Thoracic aorta (tissue), 2 donors: ENCODE measurements at regions not wholly inside any gene's neighbourhood (a gene's known extent, or its start where the extent isn't known, plus 50 kb on each side); places are given as distances from the start of the nearest gene placed in this dataset.

Experiments used
- ATAC-seq: fragments of 150-250 bp; one replicate; pipeline ENCODE4 v1.8.0; 2017; ENCODE audit warnings: low read depth; ENCODE audit not compliant: insufficient number of reproducible peaks, low FRiP score
- DNase-seq: peaks from one replicate; pipeline ENCODE4 v3.0.0-alpha.2; 2020; ENCODE audit warnings: low spot score
- H3K27ac ChIP-seq, 2 donors: fragments of 200-600 bp; sonication (generic); 1 replicate in 1 of 2; 2 replicates in 1 of 2; pipeline ENCODE4 v1.5.1; 2016; ENCODE audit warnings: mild to moderate bottlenecking in 2 of 2, moderate library complexity in 2 of 2
- H3K27me3 ChIP-seq: fragments of 200-600 bp; sonication (generic); replicated peaks from 2 replicates; pipeline ENCODE4 v1.6.0; 2016; ENCODE audit warnings: mild to moderate bottlenecking; ENCODE audit not compliant: insufficient read depth
- H3K36me3 ChIP-seq: fragments of 200-600 bp; sonication (generic); one replicate; pipeline ENCODE4 v1.5.1; 2016
- H3K4me1 ChIP-seq, 2 donors: fragments of 200-600 bp; sonication (generic); 1 replicate in 1 of 2; 2 replicates in 1 of 2; pipeline versions ENCODE4 v1.5.1 to v1.6.0; 2016; ENCODE audit warnings: low read depth in 2 of 2, mild to moderate bottlenecking in 1 of 2; ENCODE audit not compliant: control insufficient read depth in 1 of 2
- H3K4me3 ChIP-seq: fragments of 200-600 bp; sonication (generic); 2 replicates; pipeline ENCODE4 v1.5.1; 2016; ENCODE audit warnings: mild to moderate bottlenecking
- H3K9me3 ChIP-seq: fragments of 200-600 bp; sonication (generic); 2 replicates; pipeline ENCODE4 v1.5.1; 2016
- CTCF ChIP-seq: fragments of 200-600 bp; sonication (generic); IDR thresholded peaks from one replicate; pipeline ENCODE4 v1.5.1; 2019; ENCODE audit warnings: antibody characterized with exemption

- Histone ChIP-seq H3K27ac (no peak overlapping the region), H3K27me3 (no peaks in the 10 kb centered on the region)
- no peak for DNase-seq
Measured at GRCh38 chrX:68908071-68908470, 79.2 kb downstream of the EFNB1 start.

GRCh38 chrX:68902706-68903504, 74.1 kb downstream of the EFNB1 start:
- Histone ChIP-seq H3K9me3 (no peaks in the 10 kb centered on the region), H3K27ac (no peak overlapping the region), H3K4me3 (no peak overlapping the region), H3K36me3 (no peaks in the 10 kb centered on the region), H3K4me1 (no peaks in the 10 kb centered on the region), H3K27me3 (no peaks in the 10 kb centered on the region)
- ATAC-seq, result no peak
- TF ChIP-seq CTCF, result no peak
- DNase-seq, result no peak

More at GRCh38 chrX:68908071-68908470, 79.2 kb downstream of the EFNB1 start:
- peaks cover 0 to 8% of the 10 kb centered on the region in 2 donors for H3K4me1 ChIP-seq
- H3K4me3 ChIP-seq, result no peak overlapping the region
- ATAC-seq, result no peak
- no peaks in the 10 kb centered on the region for H3K36me3 ChIP-seq
- TF ChIP-seq CTCF, result no peak
- no peaks in the 10 kb centered on the region for H3K9me3 ChIP-seq

GRCh38 chrX:68901519-68901918, 72.7 kb downstream of the EFNB1 start:
- Histone ChIP-seq H3K27ac (no peak overlapping the region), H3K27me3 (no peaks in the 10 kb centered on the region), H3K9me3 (no peaks in the 10 kb centered on the region), H3K4me3 (no peak overlapping the region), H3K4me1 (no peaks in the 10 kb centered on the region), H3K36me3 (no peaks in the 10 kb centered on the region)
- ATAC-seq (no peak), DNase-seq (no peak)
- TF ChIP-seq CTCF, result no peak

- ATAC-seq, result no peak
- Histone ChIP-seq H3K27me3 (no peaks in the 10 kb centered on the region), H3K9me3 (no peaks in the 10 kb centered on the region), H3K36me3 (no peaks in the 10 kb centered on the region), H3K27ac (no peak overlapping the region), H3K4me1 (peaks cover 9 to 23% of the 10 kb centered on the region in 2 donors), H3K4me3 (no peak overlapping the region)
- DNase-seq, result no peak
- no peak for TF ChIP-seq CTCF
Measured at GRCh38 chrX:68898598-68898997, 69.8 kb downstream of the EFNB1 start.

GRCh38 chrX:68897118-68897945, 68.5 kb downstream of the EFNB1 start:
- peaks cover 9 to 24% of the 10 kb centered on the region in 2 donors for H3K4me1 ChIP-seq
- no peak for DNase-seq
- H3K27ac ChIP-seq, result no peak overlapping the region
- ATAC-seq, result no peak
- no peaks in the 10 kb centered on the region for H3K27me3 ChIP-seq
- H3K9me3 ChIP-seq, result no peaks in the 10 kb centered on the region
- no peak overlapping the region for H3K4me3 ChIP-seq
- no peaks in the 10 kb centered on the region for H3K36me3 ChIP-seq
- no peak for TF ChIP-seq CTCF
